Fibroblast of pulmonary artery (primary cell): ENCODE measurements at regions not wholly inside any gene's neighbourhood (a gene's known extent, or its start where the extent isn't known, plus 50 kb on each side); places are given as distances from the start of the nearest gene placed in this dataset.

Source experiments
- DNase-seq: peaks from one replicate; pipeline ENCODE4 v3.0.0-alpha.2; 2010; ENCODE audit warnings: low read depth
- H3K4me3 ChIP-seq: replicated peaks from 2 replicates; pipeline ENCODE4 v1.5.1; 2011; ENCODE audit warnings: low read depth, mild to moderate bottlenecking, control low read depth, low read length, moderate library complexity
- TF ChIP-seq, protein P1 (sequence below): IDR thresholded peaks from 2 replicates; pipeline ENCODE4 v1.5.1; 2011; ENCODE audit warnings: mild to moderate bottlenecking, control low read depth, low read length, inconsistent platforms; ENCODE audit errors: missing control alignments

DNA sequence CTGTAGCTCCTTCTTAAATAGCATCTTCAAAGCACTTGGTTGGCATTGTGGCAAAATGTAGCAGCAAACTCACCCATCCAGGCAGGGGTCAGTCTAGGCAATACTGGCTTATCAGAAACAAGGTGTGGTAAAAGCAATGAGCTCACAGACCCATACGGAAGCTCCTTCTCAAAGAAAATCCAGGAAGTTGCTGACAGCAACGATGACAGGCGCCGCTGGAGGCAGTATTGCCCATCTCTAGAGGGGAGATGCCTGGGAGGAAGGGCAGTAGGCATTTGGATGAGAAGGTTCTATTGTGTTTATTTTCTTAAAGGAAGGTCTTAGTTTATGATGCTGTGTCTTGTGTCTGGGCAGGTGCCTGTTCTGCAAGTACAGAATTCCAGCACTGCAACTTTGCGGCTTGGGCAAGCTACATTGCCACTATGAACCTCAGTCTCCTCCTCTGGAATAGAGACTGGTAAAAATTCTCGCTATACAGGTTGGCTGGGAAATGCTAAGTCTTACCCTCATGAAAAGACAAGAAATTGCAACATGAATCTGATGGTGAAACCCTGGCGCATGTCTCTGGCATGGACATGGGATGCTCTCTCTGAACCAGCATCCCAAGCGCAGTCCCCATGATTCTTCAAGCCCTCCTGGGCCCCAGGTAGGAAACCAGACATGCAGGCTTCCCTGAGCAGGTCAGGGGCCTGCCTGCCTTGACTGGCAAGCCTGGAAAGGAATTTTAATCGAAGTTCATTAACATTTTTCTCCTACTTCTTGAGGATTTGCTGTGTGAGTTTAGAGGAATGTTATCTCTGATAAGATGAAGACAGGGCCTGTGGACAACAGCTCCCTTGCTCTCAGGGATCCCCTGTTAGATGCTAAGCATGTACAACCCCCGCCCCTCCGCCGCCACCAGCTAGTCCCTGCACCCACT, 156.0 kb downstream of the TFCP2L1 start:
- TF ChIP-seq, protein P1, sequence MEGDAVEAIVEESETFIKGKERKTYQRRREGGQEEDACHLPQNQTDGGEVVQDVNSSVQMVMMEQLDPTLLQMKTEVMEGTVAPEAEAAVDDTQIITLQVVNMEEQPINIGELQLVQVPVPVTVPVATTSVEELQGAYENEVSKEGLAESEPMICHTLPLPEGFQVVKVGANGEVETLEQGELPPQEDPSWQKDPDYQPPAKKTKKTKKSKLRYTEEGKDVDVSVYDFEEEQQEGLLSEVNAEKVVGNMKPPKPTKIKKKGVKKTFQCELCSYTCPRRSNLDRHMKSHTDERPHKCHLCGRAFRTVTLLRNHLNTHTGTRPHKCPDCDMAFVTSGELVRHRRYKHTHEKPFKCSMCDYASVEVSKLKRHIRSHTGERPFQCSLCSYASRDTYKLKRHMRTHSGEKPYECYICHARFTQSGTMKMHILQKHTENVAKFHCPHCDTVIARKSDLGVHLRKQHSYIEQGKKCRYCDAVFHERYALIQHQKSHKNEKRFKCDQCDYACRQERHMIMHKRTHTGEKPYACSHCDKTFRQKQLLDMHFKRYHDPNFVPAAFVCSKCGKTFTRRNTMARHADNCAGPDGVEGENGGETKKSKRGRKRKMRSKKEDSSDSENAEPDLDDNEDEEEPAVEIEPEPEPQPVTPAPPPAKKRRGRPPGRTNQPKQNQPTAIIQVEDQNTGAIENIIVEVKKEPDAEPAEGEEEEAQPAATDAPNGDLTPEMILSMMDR, result peak; percentile 65
- H3K4me3 ChIP-seq, result no peak overlapping the region
- DNase-seq, result peak; percentile 18

DNA sequence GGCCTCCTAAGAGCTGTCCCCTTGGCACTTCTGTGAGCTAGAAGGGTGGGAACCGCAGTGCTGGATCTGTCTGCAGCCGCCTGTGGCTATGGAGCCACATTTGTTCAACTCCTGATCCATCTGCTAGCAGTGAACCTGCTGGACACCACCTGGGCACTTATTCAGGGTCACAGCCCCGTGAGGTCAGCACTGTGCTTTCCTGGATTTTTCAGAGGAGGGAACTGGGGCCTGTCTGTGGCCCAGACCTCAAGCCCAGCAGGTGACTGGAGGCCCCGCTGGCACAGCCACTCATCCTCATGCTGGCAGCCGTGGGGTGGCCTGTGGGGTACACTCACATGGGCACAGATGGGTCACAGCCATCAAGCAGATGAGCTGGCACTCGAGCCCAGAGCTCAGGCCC, 155.3 kb downstream of the TFCP2L1 start:
- TF ChIP-seq, protein P1, result no peak
- H3K4me3 ChIP-seq, result no peak overlapping the region
- DNase-seq, result no peak

DNA sequence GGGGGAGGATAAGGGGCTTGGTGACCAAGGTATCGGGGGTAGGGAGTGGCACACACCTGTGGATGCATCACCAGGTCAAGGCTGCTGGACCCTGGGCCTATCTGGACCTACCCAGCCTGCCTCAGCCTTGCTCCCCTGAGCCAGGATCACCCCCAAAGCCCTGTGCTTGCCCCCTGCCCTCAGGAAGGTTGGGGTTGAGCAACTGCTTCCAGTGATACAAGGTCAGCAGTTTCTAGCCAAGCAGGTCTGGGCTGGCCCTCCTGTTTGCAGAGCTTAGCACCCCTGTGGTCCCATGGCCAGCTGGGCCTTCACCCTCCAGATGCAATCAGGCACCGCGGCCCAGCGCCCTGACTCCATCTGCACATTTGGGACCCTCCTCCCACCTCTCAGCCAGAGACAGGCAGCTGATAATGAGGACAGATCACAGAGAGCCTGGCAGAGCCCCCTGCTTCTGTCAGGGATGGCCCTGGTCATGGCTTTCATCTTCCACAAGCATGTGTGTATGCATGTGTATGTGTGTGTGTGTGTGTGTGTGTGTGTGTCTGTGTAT, 154.6 kb downstream of the TFCP2L1 start:
- TF ChIP-seq, protein P1, result no peak

DNA sequence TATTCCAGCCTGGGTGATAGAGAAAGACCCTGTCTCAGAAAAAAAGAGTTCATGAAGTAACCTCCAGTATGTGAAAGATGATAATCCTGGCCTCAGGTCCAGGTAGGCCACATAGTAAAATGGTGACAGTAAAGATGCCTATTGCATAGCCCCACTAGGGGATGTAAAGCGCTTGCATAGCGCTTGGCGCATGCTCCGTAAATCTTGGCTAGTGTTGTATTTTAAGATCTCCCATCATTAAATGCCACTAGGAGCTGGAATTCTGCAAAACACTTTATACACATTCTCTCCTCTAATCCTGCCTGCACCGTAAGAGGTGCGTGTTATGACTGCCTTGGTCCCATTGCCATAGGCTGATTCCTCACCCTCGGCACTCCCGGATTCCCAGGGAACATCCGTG, 153.6 kb downstream of the TFCP2L1 start:
- H3K4me3 ChIP-seq, result no peak overlapping the region
- no peak for DNase-seq
- TF ChIP-seq, protein P1, result no peak

More for the DNA sequence above, 154.6 kb downstream of the TFCP2L1 start:
- DNase-seq, result no peak
- H3K4me3 ChIP-seq, result no peak overlapping the region

DNA sequence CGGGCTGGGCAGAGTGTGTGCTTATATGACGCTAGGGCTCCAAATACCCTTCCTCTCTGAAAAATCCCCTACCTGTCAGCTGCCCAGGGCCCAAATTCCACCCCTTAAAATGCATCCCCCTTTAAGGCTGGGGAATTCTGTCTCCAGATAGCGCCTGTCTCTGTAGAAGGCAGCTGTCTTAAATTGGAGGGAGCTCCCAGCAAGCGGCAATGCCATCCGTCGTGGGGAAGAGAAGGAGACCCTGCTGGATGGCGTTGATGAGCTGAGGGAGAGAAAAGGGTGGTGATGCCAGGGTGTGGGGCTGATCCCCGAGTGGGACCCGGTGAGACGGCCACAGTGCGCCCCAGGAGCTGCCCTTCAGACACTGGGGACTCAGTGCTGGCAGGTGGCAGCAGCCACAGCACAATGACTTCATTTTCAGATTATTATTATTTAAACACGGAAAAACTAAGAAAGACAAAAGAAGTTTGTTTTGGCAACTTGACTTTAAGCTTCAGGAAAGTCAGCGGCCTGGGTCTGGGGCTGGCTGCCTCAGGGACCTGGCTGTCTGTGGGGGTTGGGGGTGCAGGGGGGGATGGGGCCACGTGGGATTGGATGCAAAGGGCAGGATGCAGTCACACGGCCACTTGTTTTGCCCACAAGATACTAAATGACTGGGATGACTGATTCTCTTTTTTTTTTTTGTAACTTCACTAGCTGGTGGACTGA, 152.8 kb downstream of the TFCP2L1 start:
- DNase-seq, result no peak
- no peak overlapping the region for H3K4me3 ChIP-seq
- TF ChIP-seq, protein P1, result no peak

DNA sequence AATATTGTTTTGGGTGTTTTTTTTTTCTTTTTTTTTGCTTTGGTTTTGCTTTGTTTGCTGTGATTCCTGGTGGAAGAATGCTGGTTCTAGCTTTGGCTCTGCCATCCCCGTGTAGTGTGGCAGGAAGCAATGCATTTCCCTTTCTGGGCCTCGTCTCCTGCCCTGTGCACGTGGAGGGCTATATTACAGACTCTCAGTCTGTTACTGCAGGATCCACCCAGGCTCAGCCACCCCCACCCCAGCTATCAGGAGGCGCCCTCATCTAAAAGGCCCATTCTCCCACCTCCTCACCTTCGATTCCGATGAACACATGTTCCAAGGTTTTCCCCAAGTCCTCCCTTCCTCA, 152.3 kb downstream of the TFCP2L1 start:
- DNase-seq, result no peak

More for the DNA sequence above, 152.3 kb downstream of the TFCP2L1 start:
- TF ChIP-seq, protein P1, result no peak
- no peak overlapping the region for H3K4me3 ChIP-seq
